Hematopoietic multipotent progenitor cell treated with erythropoietin and hydrocortisone succinate and interleukin-3 and kit ligand, for 15 days (in vitro differentiated cells): ENCODE measurements at regions not wholly inside any gene's neighbourhood (a gene's known extent, or its start where the extent isn't known, plus 50 kb on each side); places are given as distances from the start of the nearest gene placed in this dataset.
"Not testable (repeated sequence)": the region's sequence is repeated elsewhere in the genome, so short reads cannot be mapped to it uniquely, and the experiment has no call there.

Experiments
- DNase-seq: peaks from one replicate; pipeline ENCODE4 v3.0.0-alpha.2; 2015; ENCODE audit warnings: low spot score

DNA sequence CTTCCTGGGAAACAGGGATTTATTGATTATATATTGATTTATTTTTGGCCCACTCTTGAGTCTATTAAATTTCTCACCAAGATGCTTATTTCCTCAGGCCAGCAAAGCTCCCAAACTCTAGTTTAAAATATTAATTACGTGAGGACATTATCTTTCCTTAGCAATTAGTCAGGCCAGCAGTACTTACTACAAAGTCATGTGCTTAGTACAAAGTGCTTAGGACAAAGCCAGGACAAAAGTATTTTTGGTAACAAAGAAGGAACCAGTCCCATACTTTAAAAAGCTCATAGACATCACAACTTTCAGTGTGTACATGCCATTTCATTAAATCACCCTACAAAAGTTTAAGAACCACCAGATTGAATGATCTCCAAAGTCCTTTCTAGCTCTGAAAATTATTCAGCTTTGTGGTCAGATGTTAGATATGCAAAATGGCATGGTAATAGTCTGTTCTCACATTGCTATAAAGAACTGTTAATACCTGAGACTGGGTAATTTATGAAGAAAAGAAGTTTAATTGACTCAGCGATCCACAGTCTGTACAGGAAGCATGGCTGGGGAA, 94.7 kb upstream of the PWP1 start:
- no peak for DNase-seq

DNA sequence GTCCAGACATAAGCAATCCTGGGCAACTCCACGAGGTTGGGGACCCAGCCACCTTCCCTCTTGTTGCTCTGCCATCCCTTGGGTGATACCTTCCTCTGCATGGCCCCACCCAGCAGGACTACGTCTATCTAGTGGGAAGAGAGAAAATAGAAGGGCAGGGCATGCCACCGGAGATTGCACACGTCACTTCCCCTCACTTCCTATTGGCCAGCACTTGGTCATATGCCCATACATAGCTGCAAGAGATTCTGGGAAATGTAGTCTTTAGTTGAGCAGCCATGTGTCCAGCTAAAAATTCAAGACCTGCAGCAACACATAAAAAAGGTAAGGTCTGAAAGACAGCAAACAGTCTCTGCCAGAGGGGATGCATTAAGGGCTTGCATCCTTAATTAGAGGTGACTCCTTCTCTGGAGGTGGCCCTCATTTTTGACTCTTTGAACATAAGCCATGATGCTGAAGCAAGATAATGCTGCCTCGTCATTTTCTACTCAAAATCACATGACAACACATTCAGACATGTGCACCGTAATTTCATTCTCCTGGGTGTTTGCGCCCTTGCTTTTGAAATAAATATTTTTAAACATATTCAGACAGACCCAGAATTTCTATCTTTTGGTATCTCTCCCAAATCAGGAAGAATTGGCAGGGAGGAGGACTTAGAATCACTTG, 91.8 kb upstream of the PWP1 start:
- no peak for DNase-seq

DNA sequence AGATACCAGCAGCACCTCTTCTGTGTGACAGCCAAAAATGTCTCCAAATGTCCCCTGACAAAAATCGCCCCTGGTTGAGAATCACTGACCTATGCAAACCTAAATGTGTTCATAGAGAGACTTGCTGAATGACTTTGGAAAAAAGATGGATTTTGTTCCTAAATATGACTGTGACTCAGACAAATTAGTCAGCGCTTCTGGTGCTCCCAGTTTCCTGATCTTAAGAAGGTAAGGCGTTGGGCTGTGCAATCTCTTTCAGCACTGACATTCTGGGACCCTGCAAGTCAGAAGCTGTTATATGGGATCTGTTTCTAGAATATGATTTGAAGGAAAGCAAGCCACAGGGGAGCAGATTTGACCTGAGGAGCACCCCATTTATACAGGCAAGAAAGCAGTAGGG, 90.6 kb upstream of the PWP1 start:
- DNase-seq: no peak

DNA sequence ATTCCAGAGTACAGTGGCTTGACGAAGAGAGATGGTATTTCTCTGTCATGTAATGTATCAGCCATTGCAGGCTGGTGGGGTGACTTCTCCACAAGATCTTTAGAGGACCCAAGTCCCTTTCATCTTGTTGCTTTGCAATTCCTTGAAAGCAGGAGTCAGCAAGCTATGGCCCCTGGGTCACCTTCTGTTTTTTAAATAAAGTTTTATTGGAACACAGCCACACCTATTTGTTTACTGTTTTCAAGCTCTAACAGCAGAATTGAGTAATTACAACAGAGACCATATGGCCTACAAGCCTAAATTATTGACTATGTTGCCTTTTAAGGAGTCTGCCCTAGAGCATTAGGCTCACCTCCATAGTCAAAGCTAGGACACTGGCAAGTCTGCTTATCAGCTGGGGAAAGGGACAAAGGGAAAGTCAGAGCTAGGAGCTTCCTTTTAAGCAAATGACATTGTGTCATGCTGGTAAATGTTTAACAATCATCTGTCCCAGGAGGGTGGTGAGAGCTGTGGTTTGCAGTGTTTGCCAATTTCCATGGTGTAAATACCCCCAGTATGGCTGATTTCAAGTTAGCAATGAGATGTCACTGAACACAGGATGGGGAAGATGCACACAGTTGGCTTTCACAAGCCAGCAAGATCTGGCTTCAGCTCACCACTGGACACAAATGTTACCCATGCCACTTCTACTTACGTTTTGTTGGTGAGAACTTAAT, 87.7 kb upstream of the PWP1 start:
- no peak for DNase-seq

DNA sequence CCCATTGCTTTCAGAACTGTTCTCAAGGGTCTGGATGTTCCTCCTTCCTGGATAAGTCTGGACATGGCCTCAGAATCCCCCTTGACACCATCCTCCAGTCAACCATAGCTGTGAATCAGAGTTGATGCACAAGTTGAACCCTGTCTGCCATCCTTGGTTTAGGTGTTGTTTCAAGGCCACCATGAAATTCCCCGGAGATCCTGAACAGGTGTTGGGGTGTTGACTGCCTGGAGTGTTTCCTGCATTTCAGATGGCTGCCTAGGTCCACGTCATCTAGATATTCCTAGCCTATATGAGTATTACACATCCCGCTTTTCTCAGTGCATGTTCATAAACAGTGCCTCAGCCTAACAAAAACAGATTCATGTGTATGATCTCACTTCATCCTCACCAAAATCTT, 86.7 kb upstream of the PWP1 start:
- DNase-seq: no peak

GRCh38 chr12:107600581-107601144, 84.9 kb upstream of the PWP1 start:
- no peak for DNase-seq

DNA sequence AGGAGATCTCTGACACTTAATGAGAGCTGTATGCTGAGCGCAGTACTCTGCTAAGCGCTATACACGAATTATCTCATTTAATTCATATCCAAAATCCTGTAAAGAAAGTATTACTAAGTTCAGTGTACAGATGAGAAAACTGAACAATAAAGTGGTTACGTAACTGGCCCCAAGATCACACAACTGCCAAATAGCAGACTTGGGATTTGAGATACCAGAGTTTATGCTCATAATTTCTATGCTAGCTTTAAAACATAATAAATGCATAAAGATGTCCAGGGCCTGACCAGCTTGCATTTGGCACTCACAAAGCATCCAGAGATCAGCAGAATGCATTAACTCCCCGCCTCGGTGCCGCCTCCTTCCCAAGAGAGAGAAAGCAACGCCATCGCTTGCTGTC, 83.2 kb upstream of the PWP1 start:
- DNase-seq: no peak

DNA sequence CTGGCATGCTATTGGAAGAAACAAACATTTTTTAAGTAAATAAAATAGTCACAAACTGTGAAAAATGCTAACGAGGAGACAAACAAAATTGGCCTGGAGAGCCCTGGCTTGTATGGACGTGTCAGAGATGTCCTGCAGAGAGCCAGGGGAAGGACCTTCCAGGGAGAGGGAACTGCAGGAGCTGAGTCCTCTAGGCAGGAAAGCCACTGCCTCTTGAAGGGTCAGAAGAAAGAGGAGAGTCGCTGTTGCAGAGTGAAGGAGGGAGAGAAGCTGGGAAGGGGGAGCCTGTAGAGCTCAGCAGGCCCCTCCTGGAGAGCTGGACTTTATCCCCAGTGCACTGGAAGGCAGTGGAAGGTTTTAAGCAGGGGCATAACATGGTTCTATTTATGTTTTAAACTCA, 80.3 kb upstream of the PWP1 start:
- no peak for DNase-seq

- DNase-seq: peak; percentile 71
These were observed 77.9 kb upstream of the PWP1 start for GRCh38 chr12:107607464-107608392.

DNA sequence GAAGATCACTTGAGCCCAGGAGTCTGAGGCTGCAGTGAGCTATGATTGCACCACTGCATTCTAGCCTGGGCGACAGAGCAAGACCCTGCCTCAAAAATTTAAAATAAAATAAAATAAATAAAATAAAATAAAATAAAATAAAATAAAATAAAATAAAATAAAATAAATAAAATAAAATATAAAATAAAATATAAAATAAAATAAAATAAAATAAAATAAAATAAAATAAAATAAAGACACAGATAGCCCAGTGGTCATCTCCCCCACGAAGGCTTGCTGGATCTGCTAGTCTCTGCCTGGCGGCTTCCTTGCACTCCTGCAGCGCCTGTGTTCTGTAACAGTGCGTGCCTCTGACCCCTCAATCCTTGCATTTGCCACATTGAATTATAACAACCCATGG, 76.8 kb upstream of the PWP1 start:
- DNase-seq: not testable (repeated sequence)

GRCh38 chr12:107610021-107610859, 75.4 kb upstream of the PWP1 start:
- DNase-seq: no peak

GRCh38 chr12:107612508-107612907, 73.1 kb upstream of the PWP1 start:
- no peak for DNase-seq

GRCh38 chr12:107616941-107617340, 68.7 kb upstream of the PWP1 start:
- DNase-seq: no peak

GRCh38 chr12:107618106-107618505, 67.5 kb upstream of the PWP1 start:
- no peak for DNase-seq

GRCh38 chr12:107619831-107620230, 65.8 kb upstream of the PWP1 start:
- no peak for DNase-seq

- DNase-seq: no peak
These were observed 63.6 kb upstream of the PWP1 start for GRCh38 chr12:107622001-107622400.

- DNase-seq: no peak
These were observed 61.1 kb upstream of the PWP1 start for GRCh38 chr12:107624493-107624892.

- no peak for DNase-seq
These were observed 53.9 kb upstream of the PWP1 start for GRCh38 chr12:107631715-107632114.

DNA sequence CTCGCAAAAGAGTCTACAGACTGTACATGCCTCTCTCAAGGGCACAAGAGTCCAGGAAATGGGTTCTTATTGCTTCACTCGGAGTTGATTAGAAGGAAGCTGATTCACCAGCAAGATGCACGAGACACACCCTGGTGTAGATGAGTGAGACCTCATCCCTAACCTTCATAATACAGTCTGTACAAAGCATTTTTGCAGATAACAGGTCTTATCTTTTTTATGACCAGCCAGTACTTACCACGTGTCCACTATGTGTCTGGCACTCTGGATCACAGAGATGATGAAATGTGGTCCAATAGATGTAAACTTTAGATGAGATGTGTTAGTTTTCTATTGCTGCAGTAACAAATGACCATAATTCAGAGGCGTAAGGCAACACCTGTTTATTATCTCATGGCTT, 53.4 kb upstream of the PWP1 start:
- no peak for DNase-seq

DNA sequence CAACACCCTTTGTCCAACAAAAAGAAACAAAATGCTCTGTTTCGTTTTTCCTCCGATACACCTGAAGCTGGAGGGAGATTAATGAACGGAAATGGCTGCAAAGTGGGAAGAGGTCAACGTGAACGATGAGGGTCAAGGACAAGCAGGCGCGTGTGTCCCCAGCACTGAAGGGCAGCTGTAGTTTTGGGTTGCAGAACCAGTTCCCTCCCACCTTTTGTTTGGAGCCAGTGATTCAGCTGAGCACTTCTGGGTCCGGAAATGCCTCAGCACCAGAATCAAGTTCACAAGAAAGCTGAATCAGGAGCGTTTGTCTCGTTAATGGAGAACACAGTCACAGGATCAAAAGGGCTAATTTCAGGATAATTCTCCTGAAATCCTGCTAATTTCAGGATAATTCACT, 51.1 kb upstream of the PWP1 start:
- no peak for DNase-seq

DNA sequence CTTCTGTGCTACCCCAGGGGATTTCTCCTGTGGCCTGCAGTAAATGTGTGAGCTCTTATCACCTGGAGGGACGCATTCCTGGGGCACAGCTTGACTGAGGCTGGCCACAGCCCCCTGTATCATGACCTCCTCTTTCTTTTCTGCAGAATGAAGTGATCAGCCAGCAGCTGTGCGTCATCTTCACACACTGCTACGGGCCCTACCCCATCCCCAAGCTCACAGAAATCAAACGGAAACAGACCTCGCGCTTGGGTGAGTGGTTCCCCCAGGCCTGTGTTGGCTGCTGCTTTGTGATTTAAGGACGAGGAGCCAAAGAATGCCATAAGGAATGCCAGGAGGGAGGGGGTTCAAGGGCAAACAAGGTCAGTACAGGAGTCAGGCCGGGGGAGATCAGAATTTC, 50.5 kb upstream of the PWP1 start:
- no peak for DNase-seq
